ENCODE measurements at regions not wholly inside any gene's neighbourhood (a gene's known extent, or its start where the extent isn't known, plus 50 kb on each side); places are given as distances from the start of the nearest gene placed in this dataset.

DNA sequence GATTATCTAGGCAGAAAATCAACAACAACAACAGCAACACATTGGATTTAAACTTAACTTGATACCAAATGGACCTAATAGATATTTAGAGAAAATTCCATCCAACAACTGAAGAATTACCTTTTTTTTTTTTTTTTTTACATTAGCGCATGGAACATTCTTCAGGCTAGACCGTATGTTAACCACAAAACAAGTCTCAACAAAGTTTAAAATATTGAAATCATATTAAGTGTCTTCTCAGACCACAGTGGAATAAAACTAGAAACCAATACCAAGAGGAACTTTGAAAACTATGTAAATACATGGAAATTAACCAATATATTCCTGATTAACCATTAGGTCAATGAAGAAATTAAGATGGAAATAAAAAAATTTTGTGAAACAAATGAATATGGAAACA, 315.8 kb downstream of the CSNK1G3 start:
- no peak overlapping the region for H3K4me3 ChIP-seq (ENCODE audit: low read length)
- H3K4me1 ChIP-seq (ENCODE audit: insufficient read depth, low read length) = no peaks in the 10 kb centered on the region
- peaks cover 6% of the 10 kb centered on the region for H3K9me3 ChIP-seq (ENCODE audit: low read depth, low read length)
- H3K27me3 ChIP-seq (ENCODE audit: insufficient read depth, low read length) = no peaks in the 10 kb centered on the region

DNA sequence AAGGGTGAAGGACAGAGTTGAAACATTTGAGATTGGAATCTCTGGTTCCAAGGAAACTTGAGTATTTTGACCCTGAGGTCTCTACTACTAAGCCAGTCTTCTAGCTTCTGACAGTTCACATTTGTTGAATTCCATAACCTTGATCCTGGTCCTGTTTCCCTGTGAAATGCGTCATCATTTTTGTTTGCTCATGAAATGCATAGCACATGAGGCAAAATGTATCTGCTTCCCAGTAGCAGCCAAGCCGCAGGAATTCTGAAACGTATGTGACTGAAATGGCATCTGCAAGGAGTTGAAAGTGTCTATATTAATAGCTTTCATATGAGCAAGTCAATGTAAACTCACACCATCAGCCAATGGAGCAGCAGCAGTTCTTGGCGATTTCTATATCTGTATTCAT, 307.9 kb downstream of the CSNK1G3 start:
- Histone ChIP-seq H3K27me3 (ENCODE audit: insufficient read depth, low read length) (no peaks in the 10 kb centered on the region), H3K9me3 (ENCODE audit: low read depth, low read length) (no peaks in the 10 kb centered on the region), H3K4me1 (ENCODE audit: insufficient read depth, low read length) (no peaks in the 10 kb centered on the region), H3K4me3 (ENCODE audit: low read length) (no peak overlapping the region)

DNA sequence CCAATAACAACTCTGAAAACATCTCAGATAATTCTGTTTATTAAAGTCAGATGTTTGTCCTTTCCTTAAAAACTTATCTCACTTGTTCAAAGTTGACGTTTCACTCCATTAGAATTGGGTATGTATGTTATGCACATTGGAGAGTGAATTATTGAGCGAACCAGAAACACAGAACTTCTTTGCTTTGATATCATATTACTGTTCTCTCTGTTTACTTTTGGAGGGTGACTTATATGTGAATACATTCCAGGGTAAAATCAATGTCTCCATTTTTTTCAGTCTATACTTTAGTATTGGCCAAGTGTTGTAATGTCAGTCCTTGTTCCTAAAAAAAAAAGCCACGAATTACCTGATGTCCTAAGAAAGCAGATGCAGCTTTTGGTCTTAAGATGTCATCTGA, 307.4 kb downstream of the CSNK1G3 start:
- Histone ChIP-seq H3K9me3 (ENCODE audit: low read depth, low read length) (no peaks in the 10 kb centered on the region), H3K4me3 (ENCODE audit: low read length) (no peak overlapping the region), H3K27me3 (ENCODE audit: insufficient read depth, low read length) (no peaks in the 10 kb centered on the region), H3K4me1 (ENCODE audit: insufficient read depth, low read length) (no peaks in the 10 kb centered on the region)

DNA sequence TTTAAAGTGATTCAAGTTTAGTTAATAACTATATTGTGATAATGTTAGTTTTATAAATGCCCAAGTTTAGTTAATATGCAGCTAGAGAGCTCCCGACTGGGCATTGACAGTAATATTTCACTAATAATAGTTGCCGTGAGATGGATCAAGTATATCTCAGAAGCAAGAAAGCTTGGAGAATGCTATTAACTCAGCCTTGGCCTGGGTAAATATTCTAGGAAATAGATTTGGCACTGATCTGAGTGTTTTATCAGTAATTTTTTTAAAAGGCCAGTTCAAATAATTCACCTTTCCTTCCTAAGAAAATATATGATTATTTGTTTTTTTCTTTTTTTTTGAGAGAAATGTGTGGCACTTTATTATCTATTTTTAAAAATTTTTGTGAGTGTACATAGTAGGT, 305.3 kb downstream of the CSNK1G3 start:
- Histone ChIP-seq H3K4me1 (ENCODE audit: insufficient read depth, low read length) (no peaks in the 10 kb centered on the region), H3K9me3 (ENCODE audit: low read depth, low read length) (no peaks in the 10 kb centered on the region), H3K4me3 (ENCODE audit: low read length) (no peak overlapping the region), H3K27me3 (ENCODE audit: insufficient read depth, low read length) (no peaks in the 10 kb centered on the region)

DNA sequence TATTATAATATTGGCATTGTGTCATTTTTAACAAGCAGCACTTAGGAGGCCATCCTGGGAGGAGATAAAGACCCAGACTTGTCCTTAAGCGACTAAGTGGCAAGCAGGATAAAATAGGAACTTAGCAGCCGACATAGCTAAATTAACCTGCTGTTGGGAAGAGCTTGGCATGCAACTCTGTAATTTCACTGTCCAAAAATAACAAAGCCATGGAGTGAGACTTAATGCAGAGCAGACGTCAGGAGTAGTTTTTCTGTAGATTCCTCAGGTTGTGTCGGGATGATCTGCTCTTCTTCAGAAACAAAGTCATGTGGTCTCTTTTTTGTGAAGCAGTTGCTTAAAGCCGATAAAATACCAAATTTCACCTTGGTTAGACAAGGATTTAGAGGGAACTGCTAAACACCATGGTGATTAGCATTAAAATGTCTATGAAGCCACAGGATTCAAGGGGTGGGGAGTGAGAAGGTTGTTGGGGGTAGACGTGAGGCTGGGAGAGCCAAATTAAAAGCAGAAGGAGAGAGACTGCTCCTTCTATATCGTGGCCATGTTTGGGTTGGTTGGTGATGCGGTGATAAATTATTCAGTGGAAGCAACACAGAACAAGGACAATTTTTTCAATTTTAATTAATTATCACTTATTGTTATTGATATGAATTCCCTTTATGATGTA, 303.0 kb downstream of the CSNK1G3 start:
- H3K4me3 ChIP-seq (ENCODE audit: low read length) = no peak overlapping the region
- no peaks in the 10 kb centered on the region for H3K9me3 ChIP-seq (ENCODE audit: low read depth, low read length)
- no peaks in the 10 kb centered on the region for H3K4me1 ChIP-seq (ENCODE audit: insufficient read depth, low read length)
- no peaks in the 10 kb centered on the region for H3K27me3 ChIP-seq (ENCODE audit: insufficient read depth, low read length)

DNA sequence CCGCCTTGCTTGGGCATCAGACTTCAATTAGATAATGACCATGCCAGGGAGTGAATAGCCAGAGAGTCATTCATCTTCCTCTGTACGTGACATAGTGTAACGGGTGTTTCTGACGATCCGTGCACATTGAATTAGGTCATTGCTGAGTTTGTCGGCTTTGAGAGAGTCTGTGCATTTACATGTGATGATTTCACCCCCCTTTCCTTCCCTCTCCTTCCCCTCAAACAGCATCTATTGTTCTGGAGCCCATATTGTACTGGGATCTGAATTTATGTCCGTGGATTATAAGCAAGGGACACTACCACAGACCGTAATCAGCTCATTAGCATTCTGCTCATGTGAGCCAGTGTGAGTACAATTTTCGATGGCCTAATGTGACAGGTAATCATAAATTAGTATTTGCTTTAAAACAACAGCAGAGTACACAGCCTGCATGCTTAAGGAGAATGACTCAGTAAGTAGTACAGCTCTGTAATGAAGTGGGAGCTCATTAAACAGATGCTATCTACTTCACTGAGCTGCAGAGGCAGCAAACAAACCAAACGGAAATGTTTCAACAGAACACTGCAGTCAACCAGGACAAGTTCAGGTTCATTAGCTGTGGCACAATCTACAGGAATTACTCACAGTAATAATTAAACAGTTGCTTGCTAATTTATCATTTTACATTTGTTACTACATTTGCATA, 302.1 kb downstream of the CSNK1G3 start:
- no peaks in the 10 kb centered on the region for H3K27me3 ChIP-seq (ENCODE audit: insufficient read depth, low read length)
- H3K9me3 ChIP-seq (ENCODE audit: low read depth, low read length) = no peaks in the 10 kb centered on the region
- H3K4me1 ChIP-seq (ENCODE audit: insufficient read depth, low read length) = no peaks in the 10 kb centered on the region
- no peak overlapping the region for H3K4me3 ChIP-seq (ENCODE audit: low read length)

DNA sequence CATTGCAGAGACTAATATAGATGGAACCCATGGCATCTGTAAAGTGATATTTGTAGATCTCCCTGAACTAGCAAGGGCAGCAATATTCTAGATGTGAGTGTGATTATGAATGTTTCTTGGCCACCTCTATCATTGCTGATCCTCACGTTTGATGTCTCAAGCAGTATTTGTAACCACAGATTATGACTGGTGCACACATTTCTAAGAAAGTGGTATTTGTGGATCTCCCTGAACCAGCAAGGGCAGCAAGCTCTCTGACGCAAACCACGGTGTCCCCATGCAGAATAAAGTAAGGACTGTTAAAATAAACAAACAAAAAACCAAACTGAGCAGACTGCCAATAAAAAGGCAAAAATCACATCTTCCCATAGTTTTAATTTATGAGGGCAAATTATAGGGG, 301.3 kb downstream of the CSNK1G3 start:
- Histone ChIP-seq H3K9me3 (ENCODE audit: low read depth, low read length) (no peaks in the 10 kb centered on the region), H3K4me1 (ENCODE audit: insufficient read depth, low read length) (no peaks in the 10 kb centered on the region), H3K4me3 (ENCODE audit: low read length) (no peak overlapping the region), H3K27me3 (ENCODE audit: insufficient read depth, low read length) (no peaks in the 10 kb centered on the region)

DNA sequence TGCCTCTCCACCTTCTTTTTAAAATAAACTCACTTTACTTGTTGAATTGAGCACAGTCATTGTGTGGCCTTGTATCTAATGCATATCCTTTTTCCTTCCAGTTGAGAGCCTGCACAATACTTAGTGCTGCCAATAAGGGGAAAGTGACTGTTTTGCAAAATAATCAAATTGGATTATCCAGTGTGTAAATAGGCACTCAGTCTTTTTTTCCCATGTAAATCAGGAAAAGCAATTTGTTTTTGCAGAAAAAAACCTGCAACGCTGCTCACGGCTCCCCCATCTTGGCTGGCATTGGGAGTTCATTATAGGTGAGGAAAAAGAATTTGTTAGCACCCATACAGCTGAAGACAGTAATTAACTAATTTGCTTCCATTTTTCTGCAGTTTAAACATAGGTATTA, 299.9 kb downstream of the CSNK1G3 start:
- Histone ChIP-seq H3K4me1 (ENCODE audit: insufficient read depth, low read length) (no peaks in the 10 kb centered on the region), H3K9me3 (ENCODE audit: low read depth, low read length) (no peaks in the 10 kb centered on the region), H3K4me3 (ENCODE audit: low read length) (no peak overlapping the region), H3K27me3 (ENCODE audit: insufficient read depth, low read length) (no peaks in the 10 kb centered on the region)

DNA sequence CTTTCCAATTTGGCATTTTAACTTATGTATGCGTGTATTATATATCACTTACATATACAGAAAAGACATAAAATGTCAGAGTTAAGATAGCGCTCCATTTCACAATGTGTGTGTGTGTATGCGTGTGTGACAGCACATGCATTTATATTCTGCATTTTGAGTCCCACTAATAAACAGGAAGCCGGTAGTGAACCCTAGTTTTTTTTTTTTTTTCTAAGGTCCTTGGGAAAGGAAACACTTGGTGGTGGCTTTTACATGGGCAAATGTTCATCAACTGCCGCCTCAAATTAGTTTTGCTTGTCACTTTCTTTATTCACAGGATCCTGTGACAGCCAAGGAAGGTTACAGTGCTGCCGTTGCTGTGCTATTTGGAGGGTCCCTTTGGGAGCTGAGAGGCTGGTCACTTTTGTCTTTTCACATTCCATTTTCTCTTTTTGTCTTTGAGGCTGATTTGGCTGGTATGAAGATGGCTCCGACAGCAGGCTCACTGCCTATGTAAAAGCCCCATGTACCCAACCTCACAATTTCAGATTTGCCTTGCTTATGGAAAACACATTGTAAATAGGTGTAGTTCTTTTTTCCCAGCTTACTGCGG, 298.9 kb downstream of the CSNK1G3 start:
- H3K9me3 ChIP-seq (ENCODE audit: low read depth, low read length) = no peaks in the 10 kb centered on the region
- no peaks in the 10 kb centered on the region for H3K4me1 ChIP-seq (ENCODE audit: insufficient read depth, low read length)
- H3K4me3 ChIP-seq (ENCODE audit: low read length) = no peak overlapping the region
- H3K27me3 ChIP-seq (ENCODE audit: insufficient read depth, low read length) = no peaks in the 10 kb centered on the region

DNA sequence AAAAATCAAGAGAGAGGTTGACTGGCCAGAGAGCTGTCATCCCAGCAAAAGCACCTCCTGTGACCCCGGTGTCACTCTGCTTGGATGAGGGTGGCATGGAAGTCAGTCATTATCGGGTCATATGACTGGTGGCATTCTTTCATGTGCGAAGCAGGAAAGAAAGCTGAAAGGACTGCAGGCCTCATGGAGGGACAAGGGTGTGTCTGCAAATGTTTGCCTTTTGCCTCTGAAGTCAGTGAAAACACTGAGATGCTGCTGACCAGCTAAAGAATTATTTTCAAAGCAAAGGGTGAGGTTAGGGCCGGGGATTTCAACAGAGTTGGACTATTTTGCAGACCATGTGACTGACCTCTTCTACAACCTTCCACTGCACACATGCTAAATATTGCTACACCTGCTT, 298.3 kb downstream of the CSNK1G3 start:
- no peak overlapping the region for H3K4me3 ChIP-seq (ENCODE audit: low read length)
- H3K27me3 ChIP-seq (ENCODE audit: insufficient read depth, low read length) = no peaks in the 10 kb centered on the region
- no peaks in the 10 kb centered on the region for H3K4me1 ChIP-seq (ENCODE audit: insufficient read depth, low read length)

DNA sequence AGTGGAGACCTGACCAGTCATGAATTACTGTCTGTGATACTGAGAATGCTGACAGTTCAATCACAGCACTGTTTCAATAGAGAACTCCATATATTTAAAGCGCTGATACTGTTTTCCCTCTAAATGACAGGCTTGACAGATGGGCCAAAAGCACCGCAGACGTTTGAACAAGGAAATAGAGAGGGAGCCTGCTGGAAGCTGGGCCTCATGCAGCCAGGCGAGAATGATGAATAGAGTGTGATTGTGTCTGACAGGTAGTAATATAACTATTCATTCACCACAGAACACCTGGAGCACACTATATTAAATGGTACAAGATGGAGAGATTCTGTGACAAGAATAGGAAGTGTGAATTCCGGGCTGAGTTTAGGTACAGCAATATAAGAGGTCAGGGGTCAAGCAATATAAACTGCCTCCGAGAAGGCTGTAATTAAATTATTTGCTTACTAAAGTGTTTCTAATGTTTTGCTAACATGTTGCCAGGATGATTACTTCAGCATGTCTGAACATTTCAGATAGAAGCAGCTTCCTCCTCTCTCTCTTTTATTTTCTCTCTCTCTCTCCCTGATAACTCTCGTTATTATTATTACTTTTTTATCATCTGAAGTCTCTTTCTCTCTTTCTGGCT, 297.7 kb downstream of the CSNK1G3 start:
- H3K4me1 ChIP-seq (ENCODE audit: insufficient read depth, low read length) = no peaks in the 10 kb centered on the region
- H3K27me3 ChIP-seq (ENCODE audit: insufficient read depth, low read length) = no peaks in the 10 kb centered on the region
- H3K9me3 ChIP-seq (ENCODE audit: low read depth, low read length) = no peaks in the 10 kb centered on the region
- no peak overlapping the region for H3K4me3 ChIP-seq (ENCODE audit: low read length)

More for the DNA sequence above, 298.3 kb downstream of the CSNK1G3 start:
- H3K9me3 ChIP-seq (ENCODE audit: low read depth, low read length) = no peaks in the 10 kb centered on the region

DNA sequence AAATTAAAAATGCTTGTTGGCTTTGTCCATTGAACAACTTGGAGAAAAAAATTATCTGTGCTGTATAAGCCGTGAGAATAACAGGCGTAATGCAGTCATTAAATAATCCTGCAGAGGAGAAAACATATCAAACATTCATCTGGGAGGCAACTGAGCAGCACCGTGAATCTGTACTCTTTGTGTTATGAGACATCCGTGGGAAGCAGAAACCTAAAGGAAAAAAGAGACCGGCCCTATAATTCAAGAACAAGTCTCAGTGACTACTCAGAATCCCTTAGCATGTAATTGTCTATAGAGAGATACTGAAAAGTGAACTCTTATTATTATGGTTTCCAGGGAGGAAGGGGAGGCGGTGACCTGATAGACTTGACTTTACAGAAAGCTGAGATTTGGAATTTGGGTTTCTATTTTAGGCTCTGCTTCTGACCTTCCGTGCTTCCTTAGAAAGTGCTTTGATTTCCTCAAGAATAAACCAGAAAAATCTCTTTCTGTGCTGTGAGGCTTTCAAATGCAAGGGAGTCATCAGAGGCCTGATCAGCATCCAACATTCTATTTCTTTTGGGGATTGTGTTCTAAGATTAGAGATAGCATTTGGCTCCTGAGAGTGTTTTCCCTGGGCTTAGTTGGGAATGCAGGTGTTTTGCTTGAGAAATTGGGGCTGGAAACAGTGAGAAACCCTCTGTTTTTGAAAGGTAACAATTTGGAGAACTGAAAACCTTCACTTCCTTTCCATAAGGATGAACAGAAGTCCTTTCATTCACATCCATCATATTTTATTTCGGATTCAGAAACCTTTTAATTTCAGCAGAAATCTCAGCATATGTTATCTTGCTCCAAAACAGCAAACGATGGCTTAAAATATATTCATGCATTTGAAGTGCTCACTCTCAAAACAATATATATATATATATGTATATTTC, 296.7 kb downstream of the CSNK1G3 start:
- Histone ChIP-seq H3K27me3 (ENCODE audit: insufficient read depth, low read length) (no peaks in the 10 kb centered on the region), H3K4me3 (ENCODE audit: low read length) (no peak overlapping the region), H3K4me1 (ENCODE audit: insufficient read depth, low read length) (no peaks in the 10 kb centered on the region), H3K9me3 (ENCODE audit: low read depth, low read length) (no peaks in the 10 kb centered on the region)

DNA sequence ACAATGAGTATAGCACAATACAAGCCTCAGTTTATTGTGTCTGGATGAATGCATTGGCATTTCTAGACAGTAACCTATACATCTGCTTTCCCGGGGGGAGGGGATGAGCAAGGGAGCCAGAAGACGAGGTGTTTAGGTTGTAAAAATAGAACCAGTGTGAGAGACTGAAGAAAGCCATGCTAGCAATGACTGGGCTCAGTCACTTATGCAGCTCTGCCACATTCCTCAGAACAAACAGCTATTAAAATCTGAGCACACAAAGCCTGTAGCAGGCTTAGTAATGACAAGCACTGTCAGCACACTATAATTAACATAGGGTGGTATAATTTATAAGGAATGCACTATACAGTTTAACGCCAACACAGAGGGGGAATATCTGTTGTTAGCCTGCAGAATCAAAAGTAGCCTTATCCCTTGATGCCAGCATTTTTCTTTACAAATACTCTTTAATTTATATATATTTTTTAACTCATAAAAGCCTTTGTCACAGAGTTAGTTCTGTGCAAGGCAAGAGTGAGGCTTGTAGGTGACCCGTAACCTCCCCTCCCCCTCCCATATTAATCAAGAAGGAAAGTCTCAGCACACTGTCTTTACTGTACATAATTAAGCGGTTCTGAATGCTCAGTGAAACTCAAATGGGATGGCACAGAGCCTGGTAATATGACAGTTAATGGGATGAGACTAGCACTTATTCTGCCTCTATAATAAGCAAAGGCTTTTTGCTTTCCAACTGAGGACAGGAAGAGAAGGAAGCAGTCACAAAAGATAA, 295.4 kb downstream of the CSNK1G3 start:
- no peak overlapping the region for H3K4me3 ChIP-seq (ENCODE audit: low read length)
- H3K27me3 ChIP-seq (ENCODE audit: insufficient read depth, low read length) = no peaks in the 10 kb centered on the region
- H3K4me1 ChIP-seq (ENCODE audit: insufficient read depth, low read length) = no peaks in the 10 kb centered on the region
- no peaks in the 10 kb centered on the region for H3K9me3 ChIP-seq (ENCODE audit: low read depth, low read length)

DNA sequence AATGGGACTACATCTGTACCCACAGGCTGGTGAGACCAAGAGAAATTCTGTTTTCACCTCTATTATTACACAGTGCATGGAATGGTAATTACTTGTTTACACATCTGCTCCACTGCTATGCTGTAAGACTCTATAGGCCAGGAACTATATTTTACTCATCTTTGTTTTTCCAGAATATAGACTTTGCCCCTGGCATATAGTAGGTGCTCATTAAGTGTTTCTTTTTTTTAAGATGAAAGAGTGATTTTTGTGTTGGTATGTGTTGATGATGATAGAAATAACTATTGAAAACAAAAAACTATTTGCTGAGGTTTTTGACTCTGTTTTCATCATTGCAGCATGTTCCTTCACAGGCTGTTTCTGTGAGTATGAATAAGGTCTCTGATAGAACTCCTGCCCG, 294.7 kb downstream of the CSNK1G3 start:
- no peaks in the 10 kb centered on the region for H3K27me3 ChIP-seq (ENCODE audit: insufficient read depth, low read length)
- no peaks in the 10 kb centered on the region for H3K4me1 ChIP-seq (ENCODE audit: insufficient read depth, low read length)
- no peaks in the 10 kb centered on the region for H3K9me3 ChIP-seq (ENCODE audit: low read depth, low read length)
- no peak overlapping the region for H3K4me3 ChIP-seq (ENCODE audit: low read length)

Data from mononuclear cell (primary cell).